AG10803 (cell line): ENCODE measurements at regions not wholly inside any gene's neighbourhood (a gene's known extent, or its start where the extent isn't known, plus 50 kb on each side); places are given as distances from the start of the nearest gene placed in this dataset.

Experiments used
- DNase-seq: peaks from one replicate; pipeline ENCODE4 v3.0.0; 2010; ENCODE audit warnings: low read depth
- H3K4me3 ChIP-seq: 2 replicates; pipeline ENCODE4 v1.5.1; 2011; ENCODE audit warnings: mild to moderate bottlenecking, low read length, control low read depth
- TF ChIP-seq, protein P1 (sequence below): conservative IDR thresholded peaks from 2 replicates; pipeline ENCODE4 v1.5.1; 2011; ENCODE audit warnings: mild to moderate bottlenecking, low read length, control low read depth, inconsistent platforms

DNA sequence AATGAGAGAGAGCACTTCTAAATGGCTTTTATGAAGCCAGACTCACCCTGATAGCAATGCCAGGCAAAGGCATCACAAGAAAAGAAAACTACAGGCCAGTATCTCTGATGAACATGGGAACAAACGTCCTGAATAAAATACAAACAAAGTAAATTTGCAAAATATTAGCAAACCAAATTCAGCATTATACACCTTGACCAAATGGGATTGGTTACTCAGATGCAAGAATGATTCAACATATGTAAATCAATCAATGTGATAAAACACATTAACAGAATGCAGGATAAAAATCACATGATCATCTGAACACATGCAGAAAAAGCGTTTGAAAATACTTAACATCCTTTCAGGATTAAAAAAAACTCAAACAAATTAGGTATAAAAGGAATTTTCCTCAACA lies 494.9 kb upstream of the CCDC54 start:
- no peak overlapping the region for H3K4me3 ChIP-seq
- TF ChIP-seq, protein P1, sequence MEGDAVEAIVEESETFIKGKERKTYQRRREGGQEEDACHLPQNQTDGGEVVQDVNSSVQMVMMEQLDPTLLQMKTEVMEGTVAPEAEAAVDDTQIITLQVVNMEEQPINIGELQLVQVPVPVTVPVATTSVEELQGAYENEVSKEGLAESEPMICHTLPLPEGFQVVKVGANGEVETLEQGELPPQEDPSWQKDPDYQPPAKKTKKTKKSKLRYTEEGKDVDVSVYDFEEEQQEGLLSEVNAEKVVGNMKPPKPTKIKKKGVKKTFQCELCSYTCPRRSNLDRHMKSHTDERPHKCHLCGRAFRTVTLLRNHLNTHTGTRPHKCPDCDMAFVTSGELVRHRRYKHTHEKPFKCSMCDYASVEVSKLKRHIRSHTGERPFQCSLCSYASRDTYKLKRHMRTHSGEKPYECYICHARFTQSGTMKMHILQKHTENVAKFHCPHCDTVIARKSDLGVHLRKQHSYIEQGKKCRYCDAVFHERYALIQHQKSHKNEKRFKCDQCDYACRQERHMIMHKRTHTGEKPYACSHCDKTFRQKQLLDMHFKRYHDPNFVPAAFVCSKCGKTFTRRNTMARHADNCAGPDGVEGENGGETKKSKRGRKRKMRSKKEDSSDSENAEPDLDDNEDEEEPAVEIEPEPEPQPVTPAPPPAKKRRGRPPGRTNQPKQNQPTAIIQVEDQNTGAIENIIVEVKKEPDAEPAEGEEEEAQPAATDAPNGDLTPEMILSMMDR, result no peak
- DNase-seq, result no peak

DNA sequence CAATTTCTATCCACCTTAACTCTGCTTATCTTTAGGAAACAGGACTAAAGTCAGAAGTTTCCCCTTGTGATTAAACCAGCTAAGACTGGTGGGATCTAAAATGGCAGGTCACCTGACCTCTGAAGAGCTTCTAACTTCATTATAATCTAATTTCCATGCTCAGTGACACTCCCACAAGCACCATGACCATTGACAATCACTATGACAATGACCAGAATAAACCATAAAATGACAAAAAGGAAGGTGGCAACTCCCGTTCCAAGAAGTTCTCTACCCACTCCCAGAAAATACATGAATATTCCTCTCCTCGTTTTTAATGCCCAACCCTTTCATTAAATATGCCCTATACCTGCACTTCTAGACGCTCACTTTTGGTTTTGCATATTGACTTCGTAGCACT lies 471.2 kb upstream of the CCDC54 start:
- DNase-seq, result no peak
- H3K4me3 ChIP-seq, result no peak overlapping the region
- TF ChIP-seq, protein P1, result no peak

DNA sequence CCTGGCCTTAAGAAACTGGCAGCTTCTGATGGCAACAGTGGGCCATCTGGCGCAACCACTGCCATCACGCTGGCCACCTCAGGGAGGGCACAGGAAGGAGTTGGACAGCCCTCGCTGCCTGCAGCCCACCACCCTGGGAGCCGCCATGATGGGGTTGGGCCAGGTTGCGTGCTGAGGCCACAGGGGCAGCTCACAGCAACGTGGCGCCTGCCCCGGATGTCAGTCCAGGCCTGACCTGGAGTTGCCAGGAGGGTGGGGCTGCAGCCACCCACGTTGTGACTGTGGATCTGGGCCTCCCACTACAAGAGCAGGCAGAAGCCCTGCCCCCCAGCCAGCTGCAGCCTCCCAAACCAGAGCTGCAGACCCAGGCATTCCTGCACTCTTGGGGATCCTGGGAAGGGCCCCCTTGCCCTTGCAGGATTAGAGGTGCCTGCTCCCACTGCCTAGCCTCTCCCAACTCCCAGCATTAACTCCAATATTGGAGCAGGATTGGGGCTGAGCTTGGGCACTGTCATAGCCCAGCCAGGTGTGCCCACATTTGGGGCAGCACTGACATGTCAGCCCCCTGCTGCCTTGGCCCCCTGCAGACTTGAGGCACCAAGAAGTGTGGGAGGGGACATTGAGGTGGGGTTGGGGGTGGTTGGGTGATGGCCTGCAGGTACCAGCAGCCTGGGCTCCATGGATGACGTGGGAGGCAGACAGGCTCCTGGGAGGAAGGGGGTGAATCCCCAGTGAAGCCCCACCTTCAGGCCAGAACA lies 468.9 kb upstream of the CCDC54 start:
- TF ChIP-seq, protein P1, result no peak
- DNase-seq, result no peak
- H3K4me3 ChIP-seq, result no peak overlapping the region

DNA sequence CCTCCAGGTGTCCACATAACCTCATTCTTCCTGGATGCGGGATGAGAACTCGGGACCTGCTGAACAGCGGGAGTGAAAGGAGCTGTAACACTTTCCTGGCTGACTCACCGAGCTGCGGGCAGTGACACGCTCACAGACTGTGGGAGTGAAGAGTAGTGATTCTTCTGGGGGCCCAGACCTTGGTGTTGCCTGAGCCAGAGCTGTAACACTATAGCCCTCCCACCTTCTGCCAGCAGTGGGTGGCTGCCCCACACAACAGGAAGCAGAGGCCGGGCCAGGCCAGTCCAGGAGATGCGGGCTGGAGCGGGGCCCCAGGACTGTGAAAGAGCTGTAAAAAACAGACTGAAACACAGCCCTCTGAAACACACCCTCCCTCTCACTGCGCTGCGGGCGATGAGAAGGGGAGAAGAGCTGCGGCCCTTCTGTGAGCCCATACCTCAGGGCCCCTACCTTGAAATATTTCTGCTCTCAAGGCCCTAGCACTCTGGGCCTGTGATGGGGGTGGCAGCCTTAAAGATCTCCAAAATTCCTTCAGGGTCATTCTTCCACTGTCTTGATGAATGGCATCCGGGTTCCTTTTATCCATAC lies 464.0 kb upstream of the CCDC54 start:
- TF ChIP-seq, protein P1, result no peak
- DNase-seq, result no peak
- H3K4me3 ChIP-seq, result no peak overlapping the region

DNA sequence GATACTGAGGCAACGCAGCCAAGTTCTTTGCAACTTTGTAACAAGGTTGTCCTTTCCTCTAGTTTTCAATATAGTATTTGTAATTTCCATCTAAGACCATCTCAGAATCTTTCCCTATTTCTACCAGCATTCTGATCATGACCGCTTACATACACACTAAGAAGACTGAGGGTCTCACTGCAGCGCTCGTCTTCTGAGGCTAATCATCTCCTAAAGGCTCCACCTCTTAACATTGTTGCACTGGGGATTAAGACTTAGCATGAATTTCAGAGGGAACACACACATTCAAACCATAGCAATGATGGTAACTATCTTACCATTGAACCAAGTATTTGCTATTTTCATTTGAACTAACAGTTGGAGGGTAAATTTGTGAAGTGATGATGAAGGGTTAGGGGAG lies 463.3 kb upstream of the CCDC54 start:
- TF ChIP-seq, protein P1, result no peak
- DNase-seq, result no peak
- no peak overlapping the region for H3K4me3 ChIP-seq

DNA sequence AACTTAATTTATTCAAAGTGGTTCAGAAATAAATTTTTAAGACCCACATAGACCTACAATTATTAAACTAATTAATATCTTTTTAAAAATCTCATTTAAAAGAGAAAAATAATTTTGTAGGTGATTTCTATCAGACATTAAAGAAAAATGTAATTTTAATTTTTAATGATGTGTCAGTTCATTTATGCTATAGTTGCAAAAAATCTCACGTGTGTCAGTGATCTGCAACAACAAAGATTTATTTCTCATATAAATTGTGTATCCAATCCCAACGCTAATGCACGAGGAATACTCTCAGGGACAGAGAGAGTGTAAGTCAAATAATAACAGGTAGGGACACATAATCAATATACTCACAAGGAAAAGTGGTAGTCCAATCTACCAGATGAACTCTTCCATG lies 456.6 kb upstream of the CCDC54 start:
- no peak overlapping the region for H3K4me3 ChIP-seq
- TF ChIP-seq, protein P1, result no peak
- no peak for DNase-seq

DNA sequence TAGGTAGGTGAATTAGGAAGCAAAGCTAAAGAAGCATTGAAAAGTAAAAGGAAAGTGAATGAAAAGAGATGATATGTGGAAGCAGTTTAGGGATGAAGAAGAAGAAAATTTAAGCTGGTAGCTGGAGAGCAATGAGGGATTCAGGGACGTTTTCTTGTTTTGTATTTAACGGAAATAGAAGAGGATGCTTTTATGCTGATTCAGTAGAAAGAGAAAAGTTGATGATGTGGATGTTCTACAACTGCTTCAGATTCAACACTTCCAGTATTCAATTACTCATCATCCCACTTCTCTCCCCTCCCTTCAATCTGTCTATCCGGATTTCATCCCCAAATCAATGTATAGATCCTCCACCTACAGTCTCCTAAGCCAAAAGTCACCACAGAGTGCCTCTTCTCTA lies 448.2 kb upstream of the CCDC54 start:
- H3K4me3 ChIP-seq, result no peak overlapping the region
- no peak for DNase-seq
- TF ChIP-seq, protein P1, result no peak
